GM12891 (cell line): ENCODE measurements at regions not wholly inside any gene's neighbourhood (a gene's known extent, or its start where the extent isn't known, plus 50 kb on each side); places are given as distances from the start of the nearest gene placed in this dataset.

Experiments
- POLR2A ChIP-seq: IDR thresholded peaks from 2 replicates; pipeline ENCODE4 v1.6.1; 2011; ENCODE audit warnings: low read depth, low read length, control low read depth
- POLR2AphosphoS5 ChIP-seq: IDR thresholded peaks from 2 replicates; pipeline ENCODE4 v1.6.1; 2011; ENCODE audit warnings: low read depth, low read length, control low read depth
- SPI1 ChIP-seq: IDR thresholded peaks from 2 replicates; pipeline ENCODE4 v1.6.1; 2011; ENCODE audit warnings: low read depth, low read length, control low read depth

- TF ChIP-seq SPI1 (no peak), POLR2A (no peak), POLR2AphosphoS5 (no peak)
These were observed 68.6 kb upstream of the SEM1 start for GRCh38 chr7:96778263-96778662.
